Trophoblast cell (in vitro differentiated cells and primary cell): ENCODE measurements at regions not wholly inside any gene's neighbourhood (a gene's known extent, or its start where the extent isn't known, plus 50 kb on each side); places are given as distances from the start of the nearest gene placed in this dataset.

Experiments
- DNase-seq, 2 donors: peaks; one replicate each; pipeline ENCODE4 v3.0.0-alpha.2; 2016
- H2AFZ ChIP-seq: 2 replicates; pipeline ENCODE4 v1.6.1; 2013; ENCODE audit warnings: low read length, moderate library complexity, mild to moderate bottlenecking; ENCODE audit not compliant: insufficient read depth, poor library complexity
- H2AK5ac ChIP-seq: 2 replicates; pipeline ENCODE4 v1.6.1; 2013; ENCODE audit warnings: mild to moderate bottlenecking, low read length
- H2BK120ac ChIP-seq: 2 replicates; pipeline ENCODE4 v1.6.1; 2013; ENCODE audit warnings: low read length, mild to moderate bottlenecking, moderate library complexity; ENCODE audit not compliant: insufficient read depth, poor library complexity
- H2BK12ac ChIP-seq: 2 replicates; pipeline ENCODE4 v1.6.1; 2013; ENCODE audit warnings: mild to moderate bottlenecking, low read length, moderate library complexity
- H2BK5ac ChIP-seq: 2 replicates; pipeline ENCODE4 v1.6.1; 2013; ENCODE audit warnings: low read length, low read depth, moderate library complexity, mild to moderate bottlenecking; ENCODE audit not compliant: poor library complexity
- H3K14ac ChIP-seq: 2 replicates; pipeline ENCODE4 v1.6.1; 2013; ENCODE audit warnings: mild to moderate bottlenecking, low read length
- H3K18ac ChIP-seq: 2 replicates; pipeline ENCODE4 v1.6.1; 2013; ENCODE audit warnings: mild to moderate bottlenecking, low read length
- H3K23ac ChIP-seq: 2 replicates; pipeline ENCODE4 v1.6.1; 2013; ENCODE audit warnings: low read length
- H3K27ac ChIP-seq: 2 replicates; pipeline ENCODE4 v1.5.1; 2013; ENCODE audit warnings: low read depth, mild to moderate bottlenecking, inconsistent platforms, low read length, moderate library complexity
- H3K27me3 ChIP-seq: 2 replicates; pipeline ENCODE4 v1.6.1; 2013; ENCODE audit warnings: inconsistent platforms, mild to moderate bottlenecking, low read length, moderate library complexity; ENCODE audit not compliant: insufficient read depth
- H3K36me3 ChIP-seq, 2 experiments: 1 replicate in 1 of 2; 2 replicates in 1 of 2; pipeline ENCODE4 v1.6.1; 2013; ENCODE audit warnings: low read length in 2 of 2, mild to moderate bottlenecking in 2 of 2, moderate library complexity in 1 of 2; ENCODE audit not compliant: insufficient read depth in 2 of 2, control insufficient read depth in 1 of 2
- H3K4ac ChIP-seq: 2 replicates; pipeline ENCODE4 v1.6.1; 2013; ENCODE audit warnings: low read depth, mild to moderate bottlenecking, low read length, moderate library complexity
- H3K4me1 ChIP-seq, 2 experiments: 1 replicate in 1 of 2; 2 replicates in 1 of 2; pipeline ENCODE4 v1.6.1; 2013; ENCODE audit warnings: low read length in 2 of 2, mild to moderate bottlenecking in 2 of 2, moderate library complexity in 1 of 2; ENCODE audit not compliant: insufficient read depth in 2 of 2, control insufficient read depth in 1 of 2
- H3K4me2 ChIP-seq: 2 replicates; pipeline ENCODE4 v1.6.1; 2013; ENCODE audit warnings: inconsistent platforms, mild to moderate bottlenecking, low read length, moderate library complexity
- H3K4me3 ChIP-seq: 2 replicates; pipeline ENCODE4 v1.5.1; 2013; ENCODE audit warnings: mild to moderate bottlenecking, low read depth, low read length, inconsistent platforms
- H3K79me1 ChIP-seq: one replicate; pipeline ENCODE4 v1.6.1; 2013; ENCODE audit warnings: low read length
- H3K79me2 ChIP-seq: 2 replicates; pipeline ENCODE4 v1.6.1; 2013; ENCODE audit warnings: low read length, mild to moderate bottlenecking; ENCODE audit not compliant: control insufficient read depth, insufficient read depth, poor library complexity
- H3K9ac ChIP-seq: 2 replicates; pipeline ENCODE4 v1.6.1; 2013; ENCODE audit warnings: mild to moderate bottlenecking, low read length
- H3K9me3 ChIP-seq: 2 replicates; pipeline ENCODE4 v1.6.1; 2013; ENCODE audit warnings: low read depth, mild to moderate bottlenecking, control low read depth, inconsistent platforms, low read length; ENCODE audit not compliant: insufficient read depth
- H4K12ac ChIP-seq: 2 replicates; pipeline ENCODE4 v1.6.1; 2013; ENCODE audit warnings: low read depth, mild to moderate bottlenecking, low read length, moderate library complexity
- H4K8ac ChIP-seq: 2 replicates; pipeline ENCODE4 v1.6.1; 2013; ENCODE audit warnings: low read depth, mild to moderate bottlenecking, low read length, moderate library complexity
- H4K91ac ChIP-seq: one replicate; pipeline ENCODE4 v1.6.1; 2013; ENCODE audit warnings: low read depth, mild to moderate bottlenecking, low read length, moderate library complexity
- WGBS: extraction: QIAGEN DNeasy Blood & Tissue Kit; methylation state at CpG from one replicate; pipeline ENCODE4 v1.1.7; 2013; ENCODE audit warnings: missing lambda C conversion rate; ENCODE audit not compliant: insufficient read length, insufficient coverage; ENCODE audit errors: extremely low coverage; 5-methylcytosine and 5-hydroxymethylcytosine counted together

GRCh38 chr2:239753401-239753837 is 271.7 kb downstream of the NDUFA10 start:
- Histone ChIP-seq H2AFZ (no peak overlapping the region), H2BK120ac (no peak overlapping the region), H3K4me1 (peaks cover 7 to 10% of the 10 kb centered on the region in 2 experiments), H3K4me3 (peak overlapping the region; percentile 37), H4K12ac (no peak overlapping the region), H3K27me3 (no peaks in the 10 kb centered on the region), H2BK5ac (no peak overlapping the region), H3K79me2 (no peaks in the 10 kb centered on the region), H3K9me3 (no peaks in the 10 kb centered on the region), H4K91ac (no peak overlapping the region), H3K18ac (no peak overlapping the region), H3K27ac (no peak overlapping the region), H3K23ac (no peak overlapping the region), H3K79me1 (no peaks in the 10 kb centered on the region), H2AK5ac (no peak overlapping the region), H4K8ac (no peak overlapping the region), H3K9ac (no peak overlapping the region), H2BK12ac (no peak overlapping the region), H3K14ac (no peak overlapping the region), H3K36me3 (no peaks in the 10 kb centered on the region), H3K4me2 (no peak overlapping the region), H3K4ac (no peak overlapping the region)
- DNase-seq, result no peak
- no CpG with 5 or more reads among the region's 14 CpGs for WGBS

GRCh38 chr2:239752951-239753350 is 272.2 kb downstream of the NDUFA10 start:
- Histone ChIP-seq H3K18ac (no peak overlapping the region), H3K27me3 (no peaks in the 10 kb centered on the region), H3K36me3 (no peaks in the 10 kb centered on the region), H3K9ac (no peak overlapping the region), H2BK12ac (no peak overlapping the region), H2BK120ac (no peak overlapping the region), H3K4me2 (no peak overlapping the region), H3K4ac (no peak overlapping the region), H4K8ac (no peak overlapping the region), H3K4me3 (peak overlapping the region; percentile 37), H3K79me1 (no peaks in the 10 kb centered on the region), H4K91ac (no peak overlapping the region), H4K12ac (no peak overlapping the region), H3K23ac (no peak overlapping the region), H3K4me1 (peaks cover 4 to 6% of the 10 kb centered on the region in 2 experiments), H3K9me3 (no peaks in the 10 kb centered on the region), H3K14ac (no peak overlapping the region), H3K27ac (no peak overlapping the region), H3K79me2 (no peaks in the 10 kb centered on the region), H2AK5ac (no peak overlapping the region), H2BK5ac (no peak overlapping the region), H2AFZ (no peak overlapping the region)
- no peak for DNase-seq
- WGBS, result no CpG with 5 or more reads among the region's 13 CpGs

- H2AFZ ChIP-seq, result no peak overlapping the region
- no peaks in the 10 kb centered on the region for H3K79me1 ChIP-seq
- H3K27me3 ChIP-seq, result no peaks in the 10 kb centered on the region
- no peaks in the 10 kb centered on the region for H3K36me3 ChIP-seq
- no peak overlapping the region for H2BK5ac ChIP-seq
- no peak overlapping the region for H3K4me2 ChIP-seq
- H3K23ac ChIP-seq, result no peak overlapping the region
- H2BK12ac ChIP-seq, result no peak overlapping the region
- no peak overlapping the region for H3K4me3 ChIP-seq
- no peak overlapping the region for H3K14ac ChIP-seq
- DNase-seq, result no peak
- peak overlapping the region; percentile 27 for H4K12ac ChIP-seq
- H3K79me2 ChIP-seq, result no peaks in the 10 kb centered on the region
- H4K91ac ChIP-seq, result no peak overlapping the region
- H3K9ac ChIP-seq, result no peak overlapping the region
- H2BK120ac ChIP-seq, result no peak overlapping the region
- H3K27ac ChIP-seq, result no peak overlapping the region
- no CpG with 5 or more reads among the region's 24 CpGs for WGBS
- no peak overlapping the region for H2AK5ac ChIP-seq
- H3K9me3 ChIP-seq, result peaks cover 2% of the 10 kb centered on the region
- no peak overlapping the region for H4K8ac ChIP-seq
- no peak overlapping the region for H3K4ac ChIP-seq
- no peak overlapping the region for H3K18ac ChIP-seq
- H3K4me1 ChIP-seq, result peaks cover 4 to 6% of the 10 kb centered on the region in 2 experiments
These were observed 273.3 kb downstream of the NDUFA10 start for GRCh38 chr2:239751679-239752355.

GRCh38 chr2:239750929-239751678 is 274.0 kb downstream of the NDUFA10 start:
- Histone ChIP-seq H2BK12ac (no peak overlapping the region), H2AK5ac (no peak overlapping the region), H3K4me1 (peaks cover 4 to 6% of the 10 kb centered on the region in 2 experiments), H2BK5ac (no peak overlapping the region), H3K27me3 (no peaks in the 10 kb centered on the region), H3K79me2 (no peaks in the 10 kb centered on the region), H4K91ac (no peak overlapping the region), H4K12ac (no peak overlapping the region), H3K18ac (no peak overlapping the region), H3K14ac (no peak overlapping the region), H3K36me3 (no peaks in the 10 kb centered on the region), H3K23ac (no peak overlapping the region), H3K4me2 (no peak overlapping the region), H2BK120ac (no peak overlapping the region), H4K8ac (no peak overlapping the region), H3K79me1 (no peaks in the 10 kb centered on the region), H3K9ac (no peak overlapping the region), H2AFZ (no peak overlapping the region), H3K27ac (no peak overlapping the region), H3K9me3 (peaks cover 2% of the 10 kb centered on the region), H3K4me3 (no peak overlapping the region), H3K4ac (no peak overlapping the region)
- WGBS, result no CpG with 5 or more reads among the region's 22 CpGs
- no peak for DNase-seq
